ENCODE measurements at regions not wholly inside any gene's neighbourhood (a gene's known extent, or its start where the extent isn't known, plus 50 kb on each side); places are given as distances from the start of the nearest gene placed in this dataset.

DNA sequence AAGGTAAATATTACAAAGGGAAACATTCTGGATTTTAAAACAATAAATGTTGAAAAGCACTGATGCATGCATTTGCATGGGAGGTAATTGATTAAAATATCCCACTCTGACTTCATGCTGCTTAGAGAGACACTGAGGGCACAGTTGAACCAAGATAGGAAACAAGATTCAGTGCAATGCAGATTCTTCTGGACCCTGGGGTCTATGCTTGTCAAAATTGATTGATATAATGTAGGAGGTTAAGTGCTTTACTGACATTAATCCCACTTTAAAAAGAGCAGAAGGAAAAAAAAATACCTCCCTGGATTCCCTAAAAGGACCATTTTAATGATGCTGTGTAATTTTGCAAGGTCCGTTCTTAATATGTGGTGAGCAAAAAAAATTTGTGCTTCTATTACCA, 454.2 kb downstream of the GABRB3 start:
- no peak overlapping the region for H3K4me3 ChIP-seq (ENCODE audit: low read length)
- TF ChIP-seq, protein P1, sequence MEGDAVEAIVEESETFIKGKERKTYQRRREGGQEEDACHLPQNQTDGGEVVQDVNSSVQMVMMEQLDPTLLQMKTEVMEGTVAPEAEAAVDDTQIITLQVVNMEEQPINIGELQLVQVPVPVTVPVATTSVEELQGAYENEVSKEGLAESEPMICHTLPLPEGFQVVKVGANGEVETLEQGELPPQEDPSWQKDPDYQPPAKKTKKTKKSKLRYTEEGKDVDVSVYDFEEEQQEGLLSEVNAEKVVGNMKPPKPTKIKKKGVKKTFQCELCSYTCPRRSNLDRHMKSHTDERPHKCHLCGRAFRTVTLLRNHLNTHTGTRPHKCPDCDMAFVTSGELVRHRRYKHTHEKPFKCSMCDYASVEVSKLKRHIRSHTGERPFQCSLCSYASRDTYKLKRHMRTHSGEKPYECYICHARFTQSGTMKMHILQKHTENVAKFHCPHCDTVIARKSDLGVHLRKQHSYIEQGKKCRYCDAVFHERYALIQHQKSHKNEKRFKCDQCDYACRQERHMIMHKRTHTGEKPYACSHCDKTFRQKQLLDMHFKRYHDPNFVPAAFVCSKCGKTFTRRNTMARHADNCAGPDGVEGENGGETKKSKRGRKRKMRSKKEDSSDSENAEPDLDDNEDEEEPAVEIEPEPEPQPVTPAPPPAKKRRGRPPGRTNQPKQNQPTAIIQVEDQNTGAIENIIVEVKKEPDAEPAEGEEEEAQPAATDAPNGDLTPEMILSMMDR (conservative IDR thresholded peaks at IDR 0.05; ENCODE audit: low read length) = no peak
- no peak for DNase-seq (ENCODE audit: low read depth)

DNA sequence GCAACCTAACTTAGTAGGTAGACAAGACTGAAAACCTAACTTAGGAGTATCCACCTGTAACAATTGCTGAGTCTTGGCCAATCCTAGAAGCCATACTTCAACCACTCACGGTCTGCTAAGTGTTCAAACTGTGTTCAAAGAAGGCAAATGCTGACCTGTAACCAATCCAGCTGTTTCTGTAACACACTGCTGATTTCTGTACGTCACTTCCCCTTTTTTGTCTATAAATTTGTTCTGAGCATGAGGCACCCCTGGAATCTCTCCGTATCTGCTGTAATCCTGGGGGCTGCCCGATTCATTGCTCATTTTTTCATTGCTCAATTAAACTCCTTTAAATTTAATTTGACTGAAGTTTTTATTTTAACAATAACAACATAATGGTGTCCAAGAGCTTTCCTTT, 451.4 kb upstream of the ATP10A start:
- H3K4me3 ChIP-seq (ENCODE audit: low read length) = no peak overlapping the region
- DNase-seq (ENCODE audit: low read depth) = no peak
- TF ChIP-seq, protein P1 (conservative IDR thresholded peaks at IDR 0.05; ENCODE audit: low read length) = no peak

DNA sequence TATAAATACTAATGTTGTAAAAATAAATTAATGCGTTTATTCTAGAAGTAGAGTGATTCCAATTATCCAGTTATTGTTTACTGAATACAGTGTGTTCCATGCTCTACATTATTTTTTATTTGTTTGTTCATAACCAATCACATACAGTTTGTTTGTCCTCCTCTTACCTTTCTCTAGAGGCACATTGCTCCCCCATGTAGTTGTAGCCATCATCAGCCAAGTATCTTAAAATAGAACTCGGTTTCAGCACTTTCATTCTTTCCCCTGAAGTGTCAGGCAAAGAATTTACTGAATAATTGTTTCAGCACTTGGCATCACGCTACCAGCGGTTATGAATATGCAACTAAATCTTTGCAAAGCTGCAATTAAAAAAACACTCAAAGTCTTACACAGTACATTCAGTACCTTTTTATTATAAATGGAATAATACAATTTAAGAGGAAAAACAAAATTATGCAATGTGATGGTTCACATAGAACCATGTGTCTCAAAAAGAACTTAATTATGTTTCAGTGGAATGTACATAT, 448.6 kb upstream of the ATP10A start:
- DNase-seq (ENCODE audit: low read depth) = no peak
- TF ChIP-seq, protein P1 (conservative IDR thresholded peaks at IDR 0.05; ENCODE audit: low read length) = no peak
- no peak overlapping the region for H3K4me3 ChIP-seq (ENCODE audit: low read length)

DNA sequence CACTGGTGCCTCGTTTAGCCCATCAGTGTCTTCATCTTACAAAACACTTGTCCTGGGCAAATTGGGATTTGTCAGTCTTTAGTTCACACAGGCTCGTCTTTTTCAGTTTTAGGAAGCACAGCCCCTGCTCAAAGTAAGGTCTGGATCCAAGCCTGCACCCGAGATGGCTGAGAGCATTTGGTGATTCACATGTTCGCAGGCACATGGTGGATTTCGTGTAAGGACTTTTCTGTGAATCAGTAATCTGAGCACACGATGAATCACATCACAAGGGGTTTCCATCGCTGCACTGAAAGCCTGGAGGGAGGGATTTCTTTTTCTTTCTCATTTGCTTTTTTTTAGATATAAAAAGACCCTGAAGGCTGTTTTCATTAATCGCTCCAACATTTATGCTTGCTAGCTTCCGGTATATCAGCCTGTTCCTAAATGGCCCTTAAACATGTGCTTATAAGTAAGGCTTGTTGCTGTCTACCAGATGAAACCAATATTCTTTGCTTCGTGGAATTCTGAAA, 435.6 kb upstream of the ATP10A start:
- TF ChIP-seq, protein P1 (conservative IDR thresholded peaks at IDR 0.05; ENCODE audit: low read length) = no peak
- no peak for DNase-seq (ENCODE audit: low read depth)

DNA sequence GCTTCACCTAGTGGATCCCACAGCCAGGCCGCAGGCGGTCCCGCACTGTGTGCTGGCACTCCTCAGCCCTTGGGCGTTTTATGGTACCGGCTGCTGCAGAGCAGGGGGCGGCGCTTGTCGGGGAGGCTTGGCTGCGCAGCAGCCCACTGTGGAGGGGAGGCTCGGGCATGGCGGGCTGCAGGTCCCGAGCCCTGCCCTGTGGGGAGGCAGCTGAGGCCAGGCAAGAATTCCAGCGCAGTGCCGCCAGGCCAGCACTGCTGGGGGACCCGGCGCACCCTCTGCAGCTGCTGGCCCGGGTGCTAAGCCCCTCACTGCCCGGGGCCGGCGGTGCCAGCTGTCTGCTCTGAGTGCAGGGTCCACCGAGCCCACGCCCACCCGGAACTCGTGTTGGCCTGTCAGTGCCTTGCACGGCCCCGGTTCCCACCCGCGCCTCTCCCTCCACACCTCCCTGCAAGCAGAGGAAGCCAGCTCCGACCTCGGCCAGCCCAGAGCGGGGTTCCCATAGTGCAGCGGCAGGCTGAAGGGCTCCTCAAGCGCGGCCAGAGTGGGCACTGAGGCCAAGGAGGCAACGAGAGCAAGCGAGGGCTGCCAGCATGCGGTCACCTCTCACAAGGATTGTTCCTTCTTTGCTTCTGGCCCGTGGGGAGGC, 435.0 kb upstream of the ATP10A start:
- no peak for DNase-seq (ENCODE audit: low read depth)
- no peak overlapping the region for H3K4me3 ChIP-seq (ENCODE audit: low read length)
- TF ChIP-seq, protein P1 (conservative IDR thresholded peaks at IDR 0.05; ENCODE audit: low read length) = no peak

More for the DNA sequence above, 435.6 kb upstream of the ATP10A start:
- no peak overlapping the region for H3K4me3 ChIP-seq (ENCODE audit: low read length)

DNA sequence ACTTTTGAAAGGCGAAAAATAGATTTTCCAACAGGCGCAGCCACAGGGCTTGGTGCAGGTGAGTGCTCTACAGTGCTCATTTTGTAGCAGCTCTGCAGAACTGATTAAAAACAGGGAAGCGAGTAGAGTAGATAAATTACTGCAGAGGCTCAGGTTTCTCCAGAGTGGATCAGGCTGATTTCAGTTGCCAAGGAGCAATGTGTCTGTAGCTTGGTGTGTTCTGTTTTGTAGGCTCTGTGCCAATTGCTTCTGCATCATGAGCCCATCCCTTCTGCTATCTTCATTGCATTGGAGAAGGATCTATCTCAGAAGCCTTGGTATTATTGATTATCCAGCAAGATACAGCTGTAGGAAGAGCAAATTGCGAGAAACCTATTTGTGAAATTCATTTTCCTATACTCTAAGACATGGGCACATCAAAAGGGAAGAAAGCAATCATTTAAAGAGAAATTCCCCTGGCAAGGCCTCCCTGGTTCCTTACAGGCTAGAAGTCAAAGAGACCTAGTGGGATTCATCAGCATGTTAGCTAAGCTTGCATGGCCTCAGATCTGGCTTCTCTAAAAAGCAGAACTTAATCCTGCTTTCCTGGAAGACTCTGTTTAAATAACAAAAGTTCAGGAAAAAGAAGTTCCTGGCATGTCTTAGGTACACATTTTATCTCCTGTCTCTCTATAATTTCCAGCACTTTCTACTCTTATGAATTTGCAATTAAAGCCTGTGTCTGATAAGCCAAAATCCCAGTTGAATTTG, 432.4 kb upstream of the ATP10A start:
- DNase-seq (ENCODE audit: low read depth) = no peak
- no peak overlapping the region for H3K4me3 ChIP-seq (ENCODE audit: low read length)
- TF ChIP-seq, protein P1 (conservative IDR thresholded peaks at IDR 0.05; ENCODE audit: low read length) = no peak

Measured in AG10803 (cell line).